ENCODE measurements at regions not wholly inside any gene's neighbourhood (a gene's known extent, or its start where the extent isn't known, plus 50 kb on each side); places are given as distances from the start of the nearest gene placed in this dataset.

- no peak for TF ChIP-seq EP300 (IDR thresholded peaks at IDR 0.05)
- TF ChIP-seq, protein P1, sequence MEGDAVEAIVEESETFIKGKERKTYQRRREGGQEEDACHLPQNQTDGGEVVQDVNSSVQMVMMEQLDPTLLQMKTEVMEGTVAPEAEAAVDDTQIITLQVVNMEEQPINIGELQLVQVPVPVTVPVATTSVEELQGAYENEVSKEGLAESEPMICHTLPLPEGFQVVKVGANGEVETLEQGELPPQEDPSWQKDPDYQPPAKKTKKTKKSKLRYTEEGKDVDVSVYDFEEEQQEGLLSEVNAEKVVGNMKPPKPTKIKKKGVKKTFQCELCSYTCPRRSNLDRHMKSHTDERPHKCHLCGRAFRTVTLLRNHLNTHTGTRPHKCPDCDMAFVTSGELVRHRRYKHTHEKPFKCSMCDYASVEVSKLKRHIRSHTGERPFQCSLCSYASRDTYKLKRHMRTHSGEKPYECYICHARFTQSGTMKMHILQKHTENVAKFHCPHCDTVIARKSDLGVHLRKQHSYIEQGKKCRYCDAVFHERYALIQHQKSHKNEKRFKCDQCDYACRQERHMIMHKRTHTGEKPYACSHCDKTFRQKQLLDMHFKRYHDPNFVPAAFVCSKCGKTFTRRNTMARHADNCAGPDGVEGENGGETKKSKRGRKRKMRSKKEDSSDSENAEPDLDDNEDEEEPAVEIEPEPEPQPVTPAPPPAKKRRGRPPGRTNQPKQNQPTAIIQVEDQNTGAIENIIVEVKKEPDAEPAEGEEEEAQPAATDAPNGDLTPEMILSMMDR (IDR thresholded peaks at IDR 0.05), result no peak
Observed at GRCh38 chr18:33835419-33835818, 257.4 kb downstream of the ASXL3 start.

Measured in ovary (tissue), 3 donors.